Adrenal gland (tissue), 9 donors: ENCODE measurements at regions not wholly inside any gene's neighbourhood (a gene's known extent, or its start where the extent isn't known, plus 50 kb on each side); places are given as distances from the start of the nearest gene placed in this dataset.

Experiments
- DNase-seq, 7 donors: peaks; one replicate each; pipeline ENCODE4 v3.0.0-alpha.2; 2019 to 2020
- H3K27ac ChIP-seq, 5 donors: fragments of 200-600 bp; sonication (generic) in 4 of 5; 1 replicate in 3 of 5; 2 replicates in 2 of 5; pipeline versions ENCODE4 v1.5.1 to v1.8.0; 2016 to 2020; ENCODE audit warnings: mild to moderate bottlenecking in 1 of 5
- H3K27me3 ChIP-seq: fragments of 200-600 bp; 2 replicates; pipeline ENCODE4 v1.8.0; 2021
- H3K36me3 ChIP-seq, 2 donors: fragments of 200-600 bp; replicated peaks in 1 of 2; 1 replicate in 1 of 2; 2 replicates in 1 of 2; pipeline versions ENCODE4 v1.5.1 to v1.8.0; 2018 to 2022
- H3K4me1 ChIP-seq, 2 donors: fragments of 200-600 bp; replicated peaks in 1 of 2; 1 replicate in 1 of 2; 2 replicates in 1 of 2; pipeline versions ENCODE4 v1.5.1 to v1.8.0; 2018 to 2021
- H3K4me3 ChIP-seq, 4 donors: fragments of 200-600 bp; sonication (generic) in 3 of 4; one replicate each; pipeline ENCODE4 v1.5.1; 2016 to 2018
- H3K9me3 ChIP-seq, 3 donors: fragments of 200-600 bp; sonication (generic) in 1 of 3; replicated peaks in 1 of 3; 1 replicate in 2 of 3; 2 replicates in 1 of 3; pipeline versions ENCODE4 v1.5.1 to v1.8.0; 2016 to 2021
- POLR2A ChIP-seq, 2 donors: fragments of 450-650 bp; IDR thresholded peaks; one replicate each; pipeline ENCODE4 v1.6.1; 2017; ENCODE audit warnings: antibody characterized with exemption in 2 of 2, mild to moderate bottlenecking in 2 of 2, moderate library complexity in 1 of 2
- WGBS, 4 donors: extraction: QIAGEN DNeasy Blood & Tissue Kit in 2 of 4; methylation state at CpG; one replicate each; pipeline versions ENCODE4 v1.1.5 to v1.1.7; 2013 to 2017; 5-methylcytosine and 5-hydroxymethylcytosine counted together
- intact Hi-C, 2 donors: fragments of 100-400 bp; cut with DNase I; formaldehyde crosslinking; loops; one replicate each; pipeline versions ENCODE4 v1.14.1 to v1.15.0; 2022 to 2023
- TF ChIP-seq, protein P1 (sequence below), 6 experiments: fragments of 450-650 bp in 4 of 6; fragments of 200-600 bp in 2 of 6; sonication (generic) in 1 of 6; IDR thresholded peaks; 1 replicate in 5 of 6; 2 replicates in 1 of 6; pipeline versions ENCODE4 v1.5.1 to v1.8.0; 2016 to 2021; ENCODE audit warnings: antibody characterized with exemption in 6 of 6, mild to moderate bottlenecking in 2 of 6, moderate library complexity in 1 of 6
- donor health status: healthy with polysubstance abuse.
- donor health status: Bipolar disorder and iron deficiency.
- donor health status: DM: yes; HTN: yes; CAD: no.
- donor health status: DM: no; HTN: no; CAD: no.
- donor health status: DM: no; HTN: no; CAD: no.

GRCh38 chr6:8269872-8270454 is 165.4 kb downstream of the SLC35B3 start:
- no peak for DNase-seq
- intact Hi-C loops = no loop called here
- no peaks in the 10 kb centered on the region for H3K36me3 ChIP-seq
- H3K4me1 ChIP-seq = no peaks in the 10 kb centered on the region
- 18 to 32% (median 23%) methylated on average over 2 of the region's 2 CpGs for WGBS, 4 donors
- TF ChIP-seq POLR2A (IDR thresholded peaks at IDR 0.05) = no peak
- TF ChIP-seq, protein P1, sequence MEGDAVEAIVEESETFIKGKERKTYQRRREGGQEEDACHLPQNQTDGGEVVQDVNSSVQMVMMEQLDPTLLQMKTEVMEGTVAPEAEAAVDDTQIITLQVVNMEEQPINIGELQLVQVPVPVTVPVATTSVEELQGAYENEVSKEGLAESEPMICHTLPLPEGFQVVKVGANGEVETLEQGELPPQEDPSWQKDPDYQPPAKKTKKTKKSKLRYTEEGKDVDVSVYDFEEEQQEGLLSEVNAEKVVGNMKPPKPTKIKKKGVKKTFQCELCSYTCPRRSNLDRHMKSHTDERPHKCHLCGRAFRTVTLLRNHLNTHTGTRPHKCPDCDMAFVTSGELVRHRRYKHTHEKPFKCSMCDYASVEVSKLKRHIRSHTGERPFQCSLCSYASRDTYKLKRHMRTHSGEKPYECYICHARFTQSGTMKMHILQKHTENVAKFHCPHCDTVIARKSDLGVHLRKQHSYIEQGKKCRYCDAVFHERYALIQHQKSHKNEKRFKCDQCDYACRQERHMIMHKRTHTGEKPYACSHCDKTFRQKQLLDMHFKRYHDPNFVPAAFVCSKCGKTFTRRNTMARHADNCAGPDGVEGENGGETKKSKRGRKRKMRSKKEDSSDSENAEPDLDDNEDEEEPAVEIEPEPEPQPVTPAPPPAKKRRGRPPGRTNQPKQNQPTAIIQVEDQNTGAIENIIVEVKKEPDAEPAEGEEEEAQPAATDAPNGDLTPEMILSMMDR (IDR thresholded peaks at IDR 0.05) = no peak
- no peak overlapping the region for H3K27ac ChIP-seq
- H3K9me3 ChIP-seq = no peaks in the 10 kb centered on the region
- H3K4me3 ChIP-seq = no peak overlapping the region
- no peaks in the 10 kb centered on the region for H3K27me3 ChIP-seq

DNA sequence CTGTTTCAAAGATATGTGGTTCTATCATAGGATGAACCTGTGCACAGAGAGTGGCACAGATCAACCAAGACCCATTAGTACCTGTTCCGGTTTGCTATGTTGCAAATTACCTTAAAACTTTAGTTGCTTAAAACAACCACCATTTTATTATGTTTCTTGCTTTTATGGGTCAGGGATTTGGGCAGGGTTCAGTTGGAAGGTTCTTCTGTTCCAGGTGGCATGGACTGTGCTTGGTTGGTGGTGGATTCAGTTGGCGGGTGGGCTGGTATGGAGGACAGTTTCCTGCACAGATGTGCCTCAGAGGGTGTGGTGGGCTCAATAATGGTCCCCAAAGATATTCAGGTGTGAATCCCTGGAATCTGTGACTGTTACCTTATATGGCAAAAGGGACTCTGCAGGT is 166.3 kb downstream of the SLC35B3 start:
- no peaks in the 10 kb centered on the region for H3K36me3 ChIP-seq
- DNase-seq = no peak
- no peak overlapping the region for H3K27ac ChIP-seq
- 46 to 85% (median 65%) methylated on average over 2 of the region's 2 CpGs for WGBS, 4 donors
- H3K9me3 ChIP-seq = no peaks in the 10 kb centered on the region
- TF ChIP-seq POLR2A (IDR thresholded peaks at IDR 0.05) = no peak
- TF ChIP-seq, protein P1 (IDR thresholded peaks at IDR 0.05) = no peak
- intact Hi-C loops = no loop called here
- H3K4me1 ChIP-seq = no peaks in the 10 kb centered on the region
- no peaks in the 10 kb centered on the region for H3K27me3 ChIP-seq
- no peak overlapping the region for H3K4me3 ChIP-seq

- no peak for TF ChIP-seq POLR2A (IDR thresholded peaks at IDR 0.05)
- TF ChIP-seq, protein P1 (IDR thresholded peaks at IDR 0.05) = no peak
- no peak for DNase-seq
- intact Hi-C loops = no loop called here
- no peaks in the 10 kb centered on the region for H3K27me3 ChIP-seq
- no peaks in the 10 kb centered on the region for H3K4me1 ChIP-seq
- H3K9me3 ChIP-seq = no peaks in the 10 kb centered on the region
- H3K27ac ChIP-seq = no peak overlapping the region
- H3K36me3 ChIP-seq = no peaks in the 10 kb centered on the region
- H3K4me3 ChIP-seq = no peak overlapping the region
- WGBS, 4 donors = 73 to 88% (median 83%) methylated on average over 9 of the region's 9 CpGs
Measured at GRCh38 chr6:8268606-8269005, 166.3 kb upstream of the EEF1E1 start.

GRCh38 chr6:8268156-8268555 is 165.8 kb upstream of the EEF1E1 start:
- H3K27ac ChIP-seq = no peak overlapping the region
- no peaks in the 10 kb centered on the region for H3K9me3 ChIP-seq
- no peak for DNase-seq
- no peaks in the 10 kb centered on the region for H3K27me3 ChIP-seq
- TF ChIP-seq POLR2A (IDR thresholded peaks at IDR 0.05) = no peak
- TF ChIP-seq, protein P1 (IDR thresholded peaks at IDR 0.05) = no peak
- WGBS, 4 donors = 48 to 75% (median 55%) methylated on average over 1 of the region's 1 CpG
- H3K4me1 ChIP-seq = no peaks in the 10 kb centered on the region
- intact Hi-C loops = no loop called here
- H3K4me3 ChIP-seq = no peak overlapping the region
- H3K36me3 ChIP-seq = no peaks in the 10 kb centered on the region
